ENCODE measurements at regions not wholly inside any gene's neighbourhood (a gene's known extent, or its start where the extent isn't known, plus 50 kb on each side); places are given as distances from the start of the nearest gene placed in this dataset.
"Not testable (repeated sequence)": the region's sequence is repeated elsewhere in the genome, so short reads cannot be mapped to it uniquely, and the experiment has no call there.

- DNase-seq (ENCODE audit: low spot score): no peak
Measured at GRCh38 chr3:86561215-86561614, 429.7 kb downstream of the VGLL3 start.

GRCh38 chr3:86554383-86554782 lies 436.6 kb downstream of the VGLL3 start:
- no peak for DNase-seq (ENCODE audit: low spot score)

GRCh38 chr3:86547692-86548091 lies 443.3 kb downstream of the VGLL3 start:
- no peak for DNase-seq (ENCODE audit: low spot score)

- DNase-seq (ENCODE audit: low spot score): no peak
Measured at GRCh38 chr3:86537171-86537570, 453.8 kb downstream of the VGLL3 start.

- no peak for DNase-seq (ENCODE audit: low spot score)
Measured at GRCh38 chr3:86519819-86520218, 471.1 kb downstream of the VGLL3 start.

GRCh38 chr3:86481636-86482035 lies 509.3 kb downstream of the VGLL3 start:
- DNase-seq (ENCODE audit: low spot score): no peak

- DNase-seq (ENCODE audit: low spot score): no peak
Measured at GRCh38 chr3:86481031-86481430, 509.9 kb downstream of the VGLL3 start.

- no peak for DNase-seq (ENCODE audit: low spot score)
Measured at GRCh38 chr3:86464180-86464579, 526.8 kb downstream of the VGLL3 start.

GRCh38 chr3:86451749-86452148 lies 539.2 kb downstream of the VGLL3 start:
- no peak for DNase-seq (ENCODE audit: low spot score)

- DNase-seq (ENCODE audit: low spot score): no peak
Measured at GRCh38 chr3:86438544-86438943, 552.4 kb downstream of the VGLL3 start.

- no peak for DNase-seq (ENCODE audit: low spot score)
Measured at GRCh38 chr3:86427343-86427742, 563.6 kb downstream of the VGLL3 start.

GRCh38 chr3:86420990-86421739 lies 569.8 kb downstream of the VGLL3 start:
- no peak for DNase-seq (ENCODE audit: low spot score)

GRCh38 chr3:86418861-86419260 lies 572.1 kb downstream of the VGLL3 start:
- DNase-seq (ENCODE audit: low spot score): no peak

GRCh38 chr3:86416334-86416733 lies 574.6 kb downstream of the VGLL3 start:
- no peak for DNase-seq (ENCODE audit: low spot score)

- DNase-seq (ENCODE audit: low spot score): no peak
Measured at GRCh38 chr3:86413645-86414044, 577.3 kb downstream of the VGLL3 start.

GRCh38 chr3:86410587-86410986 lies 580.4 kb downstream of the VGLL3 start:
- DNase-seq (ENCODE audit: low spot score): no peak

- not testable (repeated sequence) for DNase-seq (ENCODE audit: low spot score)
Measured at GRCh38 chr3:86389759-86390158, 601.2 kb downstream of the VGLL3 start.

- DNase-seq (ENCODE audit: low spot score): no peak
Measured at GRCh38 chr3:86388820-86389219, 602.1 kb downstream of the VGLL3 start.

GRCh38 chr3:86382556-86382955 lies 608.4 kb downstream of the VGLL3 start:
- no peak for DNase-seq (ENCODE audit: low spot score)

- DNase-seq (ENCODE audit: low spot score): no peak
Measured at GRCh38 chr3:86381247-86381646, 609.7 kb downstream of the VGLL3 start.

GRCh38 chr3:86379280-86379679 lies 611.7 kb downstream of the VGLL3 start:
- DNase-seq (ENCODE audit: low spot score): no peak

- no peak for DNase-seq (ENCODE audit: low spot score)
Measured at GRCh38 chr3:86378829-86379228, 612.1 kb downstream of the VGLL3 start.

GRCh38 chr3:86335566-86335965 lies 655.4 kb downstream of the VGLL3 start:
- DNase-seq (ENCODE audit: low spot score): not testable (repeated sequence)

GRCh38 chr3:86333636-86334035 lies 657.3 kb downstream of the VGLL3 start:
- no peak for DNase-seq (ENCODE audit: low spot score)
